A673 (cell line): ENCODE measurements at regions not wholly inside any gene's neighbourhood (a gene's known extent, or its start where the extent isn't known, plus 50 kb on each side); places are given as distances from the start of the nearest gene placed in this dataset.

Source experiments
- BruUV-seq: library from RNA; stranded (reverse); fragments of 400-500 nt; replicated peaks from 2 replicates; lab custom pipeline; 2021; lab: Mats Ljungman, UMichigan
- CTCF ChIA-PET: fragments of 300-600 bp; sonication (Branson Sonifier 250); formaldehyde crosslinking; loops from one replicate; lab custom pipeline; 2022; ENCODE audit warnings: antibody characterized with exemption; lab: Charles Lee
- POLR2A ChIA-PET: fragments of 300-600 bp; sonication (Branson Sonifier 250); formaldehyde crosslinking; loops from one replicate; lab custom pipeline; 2022; ENCODE audit warnings: antibody characterized with exemption; ENCODE audit not compliant: low non-redundant PET; lab: Charles Lee
- DNase-seq: peaks from one replicate; pipeline ENCODE4 v3.0.0-alpha.2; 2015; ENCODE audit warnings: low spot score
- H3K27ac ChIP-seq: fragments of 200-600 bp; sonication (generic); 2 replicates; pipeline ENCODE4 v1.5.1; 2016; ENCODE audit warnings: mixed run types, low read depth, mild to moderate bottlenecking, mixed read lengths, antibody characterized with exemption, low read length; ENCODE audit not compliant: poor library complexity, severe bottlenecking
- H3K27me3 ChIP-seq: fragments of 200-600 bp; sonication (generic); replicated peaks from 2 replicates; pipeline ENCODE4 v1.6.1; 2017; ENCODE audit warnings: mixed run types, low read depth, mild to moderate bottlenecking, mixed read lengths, antibody characterized with exemption, low read length; ENCODE audit not compliant: insufficient read depth, poor library complexity
- H3K36me3 ChIP-seq: fragments of 200-600 bp; sonication (generic); 2 replicates; pipeline ENCODE4 v1.6.1; 2016; ENCODE audit warnings: mixed run types, mild to moderate bottlenecking, mixed read lengths, antibody characterized with exemption, low read length; ENCODE audit not compliant: insufficient read depth, poor library complexity, severe bottlenecking
- H3K4me1 ChIP-seq: fragments of 200-600 bp; sonication (generic); 2 replicates; pipeline ENCODE4 v1.6.1; 2017; ENCODE audit warnings: mixed run types, mild to moderate bottlenecking, mixed read lengths, antibody characterized with exemption, low read length; ENCODE audit not compliant: insufficient read depth, poor library complexity, severe bottlenecking
- H3K4me3 ChIP-seq: fragments of 200-600 bp; sonication (generic); 2 replicates; pipeline ENCODE4 v1.5.1; 2016; ENCODE audit warnings: low read depth, mixed run types, mild to moderate bottlenecking, mixed read lengths, low read length; ENCODE audit not compliant: poor library complexity, severe bottlenecking
- H3K9me3 ChIP-seq: fragments of 200-600 bp; sonication (generic); 2 replicates; pipeline ENCODE4 v1.6.1; 2016; ENCODE audit warnings: mixed run types, low read depth, mild to moderate bottlenecking, mixed read lengths, antibody characterized with exemption, low read length; ENCODE audit not compliant: poor library complexity, severe bottlenecking
- EZH2 ChIP-seq: fragments of 200-600 bp; sonication (generic); IDR thresholded peaks from 2 replicates; pipeline ENCODE4 v1.6.1; 2017; ENCODE audit warnings: borderline replicate concordance, low read depth, mild to moderate bottlenecking, mixed read lengths, antibody characterized with exemption, low read length; ENCODE audit not compliant: poor library complexity, severe bottlenecking
- intact Hi-C: fragments of 100-400 bp; cut with micrococcal nuclease; formaldehyde crosslinking; loops from one replicate; pipeline ENCODE4 v1.10.0; 2022; ENCODE audit not compliant: unreplicated experiment
- TF ChIP-seq, protein P1 (sequence below): fragments of 300-800, 200-600 bp; sonication (generic); conservative IDR thresholded peaks from 2 replicates; pipeline ENCODE4 v1.5.1; 2017; ENCODE audit warnings: low read depth, mild to moderate bottlenecking, antibody characterized with exemption, low read length, moderate library complexity, mixed read lengths

DNA sequence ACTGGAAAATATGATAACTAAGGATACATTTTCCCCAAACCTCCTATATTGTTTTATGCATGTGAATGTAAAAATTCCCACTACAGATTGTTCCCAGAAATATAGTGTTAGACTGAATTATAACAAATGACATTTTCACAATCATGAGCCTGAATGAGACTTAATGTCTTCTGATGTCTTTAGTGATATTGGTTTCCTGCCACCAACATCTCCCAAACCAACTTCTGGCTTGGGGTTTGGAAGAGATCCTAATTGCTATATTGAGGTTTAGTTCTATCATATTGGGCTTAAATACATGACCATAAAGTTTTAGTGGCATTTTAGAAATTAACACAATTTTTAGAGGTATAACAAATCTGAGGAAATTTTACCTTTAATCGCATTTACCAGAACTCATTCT lies 445.3 kb upstream of the CCDC54 start:
- ChIA-PET CTCF (no interaction called here), POLR2A (no interaction called here)
- Histone ChIP-seq H3K4me3 (no peak overlapping the region), H3K9me3 (no peaks in the 10 kb centered on the region), H3K36me3 (no peaks in the 10 kb centered on the region), H3K27me3 (no peaks in the 10 kb centered on the region), H3K4me1 (no peaks in the 10 kb centered on the region), H3K27ac (no peak overlapping the region)
- DNase-seq = no peak
- BruUV-seq = no TSS peak
- intact Hi-C loops = no loop called here
- no peak for TF ChIP-seq EZH2
- TF ChIP-seq, protein P1, sequence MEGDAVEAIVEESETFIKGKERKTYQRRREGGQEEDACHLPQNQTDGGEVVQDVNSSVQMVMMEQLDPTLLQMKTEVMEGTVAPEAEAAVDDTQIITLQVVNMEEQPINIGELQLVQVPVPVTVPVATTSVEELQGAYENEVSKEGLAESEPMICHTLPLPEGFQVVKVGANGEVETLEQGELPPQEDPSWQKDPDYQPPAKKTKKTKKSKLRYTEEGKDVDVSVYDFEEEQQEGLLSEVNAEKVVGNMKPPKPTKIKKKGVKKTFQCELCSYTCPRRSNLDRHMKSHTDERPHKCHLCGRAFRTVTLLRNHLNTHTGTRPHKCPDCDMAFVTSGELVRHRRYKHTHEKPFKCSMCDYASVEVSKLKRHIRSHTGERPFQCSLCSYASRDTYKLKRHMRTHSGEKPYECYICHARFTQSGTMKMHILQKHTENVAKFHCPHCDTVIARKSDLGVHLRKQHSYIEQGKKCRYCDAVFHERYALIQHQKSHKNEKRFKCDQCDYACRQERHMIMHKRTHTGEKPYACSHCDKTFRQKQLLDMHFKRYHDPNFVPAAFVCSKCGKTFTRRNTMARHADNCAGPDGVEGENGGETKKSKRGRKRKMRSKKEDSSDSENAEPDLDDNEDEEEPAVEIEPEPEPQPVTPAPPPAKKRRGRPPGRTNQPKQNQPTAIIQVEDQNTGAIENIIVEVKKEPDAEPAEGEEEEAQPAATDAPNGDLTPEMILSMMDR = no peak

DNA sequence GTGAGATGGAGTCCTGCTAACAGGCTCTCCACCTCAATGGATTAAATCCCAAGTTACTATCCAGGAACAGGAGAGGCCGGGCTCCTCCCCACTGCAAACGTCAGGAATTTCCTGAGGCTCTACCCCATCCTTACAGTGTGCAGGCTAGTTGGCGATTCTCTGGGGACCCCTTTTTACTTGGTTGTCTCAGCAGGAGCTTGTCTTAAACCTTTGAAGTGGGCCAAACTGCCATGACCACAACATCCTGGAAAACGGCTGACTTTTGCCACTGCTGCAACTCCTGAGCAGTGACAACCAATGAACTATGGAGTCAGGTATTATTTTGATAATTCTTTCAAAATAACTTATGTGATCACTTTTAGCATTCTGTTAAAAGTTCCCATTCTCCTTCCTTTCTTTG lies 440.9 kb upstream of the CCDC54 start:
- Histone ChIP-seq H3K27ac (no peak overlapping the region), H3K9me3 (no peaks in the 10 kb centered on the region), H3K4me3 (no peak overlapping the region), H3K4me1 (no peaks in the 10 kb centered on the region), H3K27me3 (no peaks in the 10 kb centered on the region), H3K36me3 (no peaks in the 10 kb centered on the region)
- DNase-seq = no peak
- ChIA-PET POLR2A (no interaction called here), CTCF (no interaction called here)
- intact Hi-C loops = no loop called here
- BruUV-seq = no TSS peak
- no peak for TF ChIP-seq EZH2
- TF ChIP-seq, protein P1 = no peak

DNA sequence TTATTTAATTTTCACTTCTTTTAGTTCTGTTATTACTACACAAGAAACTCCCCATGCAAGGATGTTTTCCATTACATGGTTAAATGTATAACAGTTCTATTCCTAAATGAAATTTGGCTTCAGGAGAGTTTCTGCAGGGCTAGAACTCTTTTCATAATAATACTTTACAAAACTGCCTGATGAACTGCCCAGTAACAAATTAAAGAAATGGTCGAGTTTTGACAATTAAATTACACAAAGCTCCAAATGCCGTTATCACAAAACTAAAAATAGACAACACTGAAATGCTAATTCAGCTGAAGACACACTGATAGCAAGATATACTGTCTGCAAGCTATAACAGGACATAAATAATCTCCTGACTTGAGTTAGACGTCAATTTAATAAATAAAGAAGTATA lies 435.2 kb upstream of the CCDC54 start:
- BruUV-seq = no TSS peak
- CTCF ChIA-PET = no interaction called here
- peaks cover 33% of the 10 kb centered on the region for H3K4me1 ChIP-seq
- H3K36me3 ChIP-seq = no peaks in the 10 kb centered on the region
- H3K9me3 ChIP-seq = no peaks in the 10 kb centered on the region
- POLR2A ChIA-PET = no interaction called here
- no peaks in the 10 kb centered on the region for H3K27me3 ChIP-seq
- no peak overlapping the region for H3K4me3 ChIP-seq
- intact Hi-C loops = no loop called here
- DNase-seq = no peak
- TF ChIP-seq, protein P1 = no peak
- TF ChIP-seq EZH2 = no peak
- no peak overlapping the region for H3K27ac ChIP-seq
